Astrocyte of the cerebellum (primary cell): ENCODE measurements at regions not wholly inside any gene's neighbourhood (a gene's known extent, or its start where the extent isn't known, plus 50 kb on each side); places are given as distances from the start of the nearest gene placed in this dataset.
A peak's percentile ranks its signal among the peaks of the same experiment; 100 is the strongest.

Source experiments
- DNase-seq: peaks from one replicate; pipeline ENCODE4 v3.0.0-alpha.2; 2011; ENCODE audit warnings: low read depth
- H3K4me3 ChIP-seq: 2 replicates; pipeline ENCODE4 v1.5.1; 2011; ENCODE audit warnings: mild to moderate bottlenecking, low read depth, low read length, moderate library complexity
- CTCF ChIP-seq: IDR thresholded peaks from 2 replicates; pipeline ENCODE4 v1.5.1; 2012; ENCODE audit warnings: low read length, low read depth, moderate library complexity, mild to moderate bottlenecking; ENCODE audit errors: missing control alignments
- in situ Hi-C: cut with HindIII; loops from 2 replicates; pipeline ENCODE4 v1.10.0; 2017; ENCODE audit warnings: low sequenced_read_pairs

- no peak overlapping the region for H3K4me3 ChIP-seq
- in situ Hi-C loops: no loop called here
- no peak for TF ChIP-seq CTCF
Observed at GRCh38 chr6:163789199-163789810, 374.8 kb downstream of the QKI start.

GRCh38 chr6:163786995-163787671 lies 372.6 kb downstream of the QKI start:
- no peak for DNase-seq
- in situ Hi-C loops: no loop called here
- TF ChIP-seq CTCF: no peak
- H3K4me3 ChIP-seq: no peak overlapping the region

More at GRCh38 chr6:163789199-163789810, 374.8 kb downstream of the QKI start:
- DNase-seq: no peak

DNA sequence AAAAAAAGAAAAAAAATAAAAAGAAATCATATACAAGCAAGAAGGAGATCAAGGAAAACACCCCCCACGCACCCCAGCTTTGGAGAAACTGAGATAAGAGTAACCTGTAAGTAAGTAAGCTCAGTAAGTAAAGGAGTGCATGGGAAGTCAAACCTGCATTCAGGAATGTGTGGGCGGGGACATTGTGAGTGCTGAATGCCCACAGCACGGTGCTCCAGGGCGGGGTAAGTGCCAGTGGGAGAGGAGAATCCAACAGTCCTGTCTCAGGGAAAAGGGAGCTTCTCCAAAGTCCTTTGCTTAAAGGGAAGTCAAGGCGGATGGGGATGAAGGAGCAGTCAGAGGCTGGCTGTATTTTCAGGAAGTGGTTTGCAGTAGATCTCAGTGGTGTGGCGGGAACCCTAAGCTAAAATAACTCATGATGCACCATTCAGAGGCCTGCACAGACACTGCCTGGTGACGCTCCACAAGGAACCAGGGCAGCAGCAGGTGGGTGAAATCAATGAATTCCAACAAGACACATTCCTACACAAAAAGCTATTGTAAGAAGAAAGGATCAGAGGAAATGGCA lies 368.0 kb downstream of the QKI start:
- H3K4me3 ChIP-seq: no peak overlapping the region
- no peak for DNase-seq
- no peak for TF ChIP-seq CTCF
- in situ Hi-C loops: no loop called here

DNA sequence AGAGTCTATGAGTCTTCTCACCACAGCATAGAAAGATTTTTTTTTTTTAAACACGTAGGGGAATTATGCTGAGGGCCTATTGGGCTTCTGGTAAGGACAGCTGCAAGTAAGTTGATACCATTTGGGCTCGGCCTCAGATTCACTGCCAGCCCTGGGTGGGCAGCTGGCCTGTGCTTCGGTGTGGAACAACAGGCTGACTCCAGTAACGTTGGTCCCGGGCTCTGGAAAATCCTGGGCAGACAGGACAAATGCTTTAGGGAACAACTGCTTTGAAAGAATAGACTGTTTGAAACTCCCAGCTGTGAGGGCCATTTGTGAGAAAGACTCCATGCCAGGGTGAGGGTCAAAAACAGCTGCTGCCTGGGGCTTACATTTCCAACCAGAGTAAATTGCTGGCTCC lies 366.5 kb downstream of the QKI start:
- in situ Hi-C loops: no loop called here
- no peak overlapping the region for H3K4me3 ChIP-seq
- DNase-seq: peak; percentile 75
- TF ChIP-seq CTCF: no peak

GRCh38 chr6:163779727-163780284 lies 365.3 kb downstream of the QKI start:
- in situ Hi-C loops: no loop called here
- DNase-seq: no peak
- H3K4me3 ChIP-seq: no peak overlapping the region
- TF ChIP-seq CTCF: no peak

GRCh38 chr6:163777716-163778115 lies 363.2 kb downstream of the QKI start:
- in situ Hi-C loops: no loop called here
- TF ChIP-seq CTCF: no peak
- DNase-seq: no peak
- H3K4me3 ChIP-seq: no peak overlapping the region
